SK-N-SH (cell line): ENCODE measurements at regions not wholly inside any gene's neighbourhood (a gene's known extent, or its start where the extent isn't known, plus 50 kb on each side); places are given as distances from the start of the nearest gene placed in this dataset.
"Not testable (repeated sequence)": the region's sequence is repeated elsewhere in the genome, so short reads cannot be mapped to it uniquely, and the experiment has no call there.

Experiments
- CTCF ChIP-seq: fragments of 200-600 bp; sonication (generic); IDR thresholded peaks from 2 replicates; pipeline ENCODE4 v1.6.1; 2017; ENCODE audit warnings: antibody characterized with exemption, mild to moderate bottlenecking, moderate library complexity
- POLR2AphosphoS5 ChIP-seq: IDR thresholded peaks from 2 replicates; pipeline ENCODE4 v1.6.1; 2012; ENCODE audit warnings: low read depth, low read length
- USF1 ChIP-seq: IDR thresholded peaks from 2 replicates; pipeline ENCODE4 v1.4.0; 2012; ENCODE audit warnings: low read depth, borderline replicate concordance

- TF ChIP-seq USF1, CTCF, POLR2AphosphoS5: not testable (repeated sequence)
Measured at GRCh38 chr3:31101285-31101684, 206.8 kb upstream of the GADL1 start.
